Ishikawa (cell line): ENCODE measurements at regions not wholly inside any gene's neighbourhood (a gene's known extent, or its start where the extent isn't known, plus 50 kb on each side); places are given as distances from the start of the nearest gene placed in this dataset.

ENCODE experiments used
- CEBPB ChIP-seq: IDR thresholded peaks from 2 replicates; pipeline ENCODE4 v1.6.1; 2012
- CREB1 ChIP-seq: IDR thresholded peaks from 2 replicates; pipeline ENCODE4 v1.6.1; 2012; ENCODE audit warnings: low read depth
- EGR1 ChIP-seq: IDR thresholded peaks from 2 replicates; pipeline ENCODE4 v1.6.1; 2012
- EP300 ChIP-seq: IDR thresholded peaks from 2 replicates; pipeline ENCODE4 v1.6.1; 2012; ENCODE audit warnings: borderline replicate concordance
- FOXM1 ChIP-seq: IDR thresholded peaks from 2 replicates; pipeline ENCODE4 v1.6.1; 2012; ENCODE audit warnings: low read depth, borderline replicate concordance
- NFIC ChIP-seq: IDR thresholded peaks from 2 replicates; pipeline ENCODE4 v1.6.1; 2012
- RAD21 ChIP-seq: IDR thresholded peaks from 2 replicates; pipeline ENCODE4 v1.6.1; 2012; ENCODE audit warnings: low read depth
- TAF1 ChIP-seq: IDR thresholded peaks from 2 replicates; pipeline ENCODE4 v1.6.1; 2012; ENCODE audit warnings: low read depth, mild to moderate bottlenecking
- TCF12 ChIP-seq: IDR thresholded peaks from 2 replicates; pipeline ENCODE4 v1.6.1; 2012; ENCODE audit warnings: low read depth
- TEAD4 ChIP-seq: IDR thresholded peaks from 2 replicates; pipeline ENCODE4 v1.6.1; 2012
- YY1 ChIP-seq: IDR thresholded peaks from 2 replicates; pipeline ENCODE4 v1.6.1; 2012; ENCODE audit warnings: low read depth
- ZBTB7A ChIP-seq: IDR thresholded peaks from 2 replicates; pipeline ENCODE4 v1.6.1; 2012; ENCODE audit warnings: low read depth
- TF ChIP-seq, protein P1 (sequence below): IDR thresholded peaks from 2 replicates; pipeline ENCODE4 v1.6.1; 2012; ENCODE audit warnings: low read depth, mild to moderate bottlenecking
- TF ChIP-seq, protein P2 (sequence below): IDR thresholded peaks from 2 replicates; pipeline ENCODE4 v1.6.1; 2012
- TF ChIP-seq, protein P3 (sequence below): IDR thresholded peaks from 2 replicates; pipeline ENCODE4 v1.6.1; 2012

DNA sequence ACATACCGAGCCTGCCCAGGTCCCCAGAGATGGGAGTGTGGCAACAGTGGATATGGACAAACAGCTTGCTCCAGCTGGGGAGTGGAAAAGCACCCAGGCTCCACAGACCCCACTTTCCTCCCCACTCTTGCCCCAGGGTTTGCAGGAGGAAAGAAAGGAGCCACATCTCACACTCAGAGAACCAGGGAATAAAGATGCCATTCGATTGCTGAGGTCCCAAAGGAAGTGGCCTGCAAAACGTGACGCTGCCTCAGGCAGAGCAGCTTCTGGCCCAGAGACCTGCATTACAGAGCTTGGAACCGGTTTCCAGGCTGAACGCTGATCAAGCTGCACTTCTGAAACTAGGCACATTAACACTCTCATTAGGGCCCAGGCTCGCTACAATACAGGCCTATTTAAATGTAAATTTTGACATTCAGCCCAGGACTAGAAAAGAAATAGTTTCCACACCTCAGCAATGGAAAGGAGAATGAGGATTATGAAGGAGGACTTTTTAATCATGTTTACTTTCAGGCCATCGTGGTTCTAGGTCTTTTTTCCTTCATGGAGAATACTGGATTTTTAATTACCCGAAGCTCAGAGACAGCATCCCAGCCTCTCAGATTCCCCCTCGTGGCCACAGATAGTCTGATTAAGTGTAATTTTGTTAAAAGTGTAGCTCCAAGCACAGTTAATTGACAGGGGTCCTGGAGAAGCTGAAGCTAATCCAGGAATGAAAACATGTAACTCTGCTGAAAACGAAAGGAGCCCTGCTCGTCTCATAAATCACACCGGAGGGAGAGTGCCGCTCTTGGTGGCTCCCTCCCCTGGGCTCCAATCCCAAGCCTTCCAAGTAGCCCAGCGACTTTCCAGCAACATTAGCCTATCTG is 221.3 kb upstream of the RAB6C start:
- TF ChIP-seq TCF12 (no peak), NFIC (no peak), CEBPB (no peak), TAF1 (no peak), ZBTB7A (no peak), TEAD4 (no peak), FOXM1 (no peak), CREB1 (no peak), EGR1 (no peak)
- TF ChIP-seq, protein P1, sequence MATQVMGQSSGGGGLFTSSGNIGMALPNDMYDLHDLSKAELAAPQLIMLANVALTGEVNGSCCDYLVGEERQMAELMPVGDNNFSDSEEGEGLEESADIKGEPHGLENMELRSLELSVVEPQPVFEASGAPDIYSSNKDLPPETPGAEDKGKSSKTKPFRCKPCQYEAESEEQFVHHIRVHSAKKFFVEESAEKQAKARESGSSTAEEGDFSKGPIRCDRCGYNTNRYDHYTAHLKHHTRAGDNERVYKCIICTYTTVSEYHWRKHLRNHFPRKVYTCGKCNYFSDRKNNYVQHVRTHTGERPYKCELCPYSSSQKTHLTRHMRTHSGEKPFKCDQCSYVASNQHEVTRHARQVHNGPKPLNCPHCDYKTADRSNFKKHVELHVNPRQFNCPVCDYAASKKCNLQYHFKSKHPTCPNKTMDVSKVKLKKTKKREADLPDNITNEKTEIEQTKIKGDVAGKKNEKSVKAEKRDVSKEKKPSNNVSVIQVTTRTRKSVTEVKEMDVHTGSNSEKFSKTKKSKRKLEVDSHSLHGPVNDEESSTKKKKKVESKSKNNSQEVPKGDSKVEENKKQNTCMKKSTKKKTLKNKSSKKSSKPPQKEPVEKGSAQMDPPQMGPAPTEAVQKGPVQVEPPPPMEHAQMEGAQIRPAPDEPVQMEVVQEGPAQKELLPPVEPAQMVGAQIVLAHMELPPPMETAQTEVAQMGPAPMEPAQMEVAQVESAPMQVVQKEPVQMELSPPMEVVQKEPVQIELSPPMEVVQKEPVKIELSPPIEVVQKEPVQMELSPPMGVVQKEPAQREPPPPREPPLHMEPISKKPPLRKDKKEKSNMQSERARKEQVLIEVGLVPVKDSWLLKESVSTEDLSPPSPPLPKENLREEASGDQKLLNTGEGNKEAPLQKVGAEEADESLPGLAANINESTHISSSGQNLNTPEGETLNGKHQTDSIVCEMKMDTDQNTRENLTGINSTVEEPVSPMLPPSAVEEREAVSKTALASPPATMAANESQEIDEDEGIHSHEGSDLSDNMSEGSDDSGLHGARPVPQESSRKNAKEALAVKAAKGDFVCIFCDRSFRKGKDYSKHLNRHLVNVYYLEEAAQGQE, result no peak

DNA sequence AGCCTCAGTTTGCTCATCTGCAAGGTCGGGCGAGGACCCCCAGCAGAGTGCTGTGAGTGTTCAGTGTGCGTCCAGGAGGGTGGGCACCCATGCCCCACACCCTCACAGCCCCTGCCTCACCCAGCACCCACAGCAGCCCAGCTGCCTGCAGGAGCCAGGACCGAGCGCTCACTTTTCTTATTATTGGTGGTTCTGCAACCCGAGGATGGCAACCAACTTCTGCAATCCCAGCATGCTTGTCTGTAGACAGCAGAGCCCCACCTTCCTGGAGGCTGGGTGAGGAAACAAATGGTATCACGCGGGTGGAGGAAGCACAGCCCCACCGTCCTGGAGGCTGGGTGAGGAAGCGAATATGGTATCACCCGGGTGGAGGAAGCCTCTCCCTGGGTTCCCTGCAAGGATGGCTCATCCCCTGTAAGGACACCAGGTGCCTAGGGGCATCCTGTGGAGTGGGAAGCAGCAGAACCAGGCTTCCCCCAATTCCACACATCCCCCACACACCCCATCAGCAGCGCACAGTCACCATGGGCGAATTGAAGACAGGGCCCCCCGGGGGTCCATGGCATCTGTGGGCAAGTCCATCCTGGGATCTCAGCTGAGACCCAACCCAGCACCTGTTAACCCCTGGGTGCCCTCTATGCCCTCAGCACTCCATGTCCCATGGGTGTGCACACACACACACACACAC is 220.5 kb upstream of the RAB6C start:
- no peak for TF ChIP-seq TCF12
- TF ChIP-seq, protein P1, result no peak
- no peak for TF ChIP-seq CEBPB
- no peak for TF ChIP-seq EP300
- TF ChIP-seq, protein P2, sequence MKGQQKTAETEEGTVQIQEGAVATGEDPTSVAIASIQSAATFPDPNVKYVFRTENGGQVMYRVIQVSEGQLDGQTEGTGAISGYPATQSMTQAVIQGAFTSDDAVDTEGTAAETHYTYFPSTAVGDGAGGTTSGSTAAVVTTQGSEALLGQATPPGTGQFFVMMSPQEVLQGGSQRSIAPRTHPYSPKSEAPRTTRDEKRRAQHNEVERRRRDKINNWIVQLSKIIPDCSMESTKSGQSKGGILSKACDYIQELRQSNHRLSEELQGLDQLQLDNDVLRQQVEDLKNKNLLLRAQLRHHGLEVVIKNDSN, result no peak
- TF ChIP-seq TAF1, result no peak

DNA sequence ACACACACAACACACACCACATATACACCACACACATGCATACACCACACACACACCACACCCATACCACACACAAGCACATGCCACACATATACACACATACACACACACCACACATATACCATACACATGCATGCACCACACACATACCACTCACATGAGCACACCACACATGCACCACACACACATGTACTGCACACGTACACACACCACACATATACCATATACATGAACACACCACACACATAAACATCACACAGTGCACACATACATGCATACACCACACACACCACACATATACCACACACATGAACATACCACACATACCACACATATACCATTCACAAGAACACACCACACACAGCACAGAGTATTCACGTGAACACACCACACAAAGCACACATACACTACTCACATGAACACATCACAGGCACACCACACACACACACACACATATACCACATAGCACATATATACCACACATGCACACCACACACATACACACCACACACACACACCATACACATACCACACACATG is 219.9 kb upstream of the RAB6C start:
- TF ChIP-seq, protein P1, result no peak
- no peak for TF ChIP-seq FOXM1
- TF ChIP-seq CEBPB, result no peak
- TF ChIP-seq RAD21, result no peak
- no peak for TF ChIP-seq ZBTB7A
- TF ChIP-seq TCF12, result no peak
- TF ChIP-seq, protein P3, sequence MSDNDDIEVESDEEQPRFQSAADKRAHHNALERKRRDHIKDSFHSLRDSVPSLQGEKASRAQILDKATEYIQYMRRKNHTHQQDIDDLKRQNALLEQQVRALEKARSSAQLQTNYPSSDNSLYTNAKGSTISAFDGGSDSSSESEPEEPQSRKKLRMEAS, result no peak
- no peak for TF ChIP-seq EP300
- TF ChIP-seq CREB1, result no peak
- TF ChIP-seq TAF1, result no peak

DNA sequence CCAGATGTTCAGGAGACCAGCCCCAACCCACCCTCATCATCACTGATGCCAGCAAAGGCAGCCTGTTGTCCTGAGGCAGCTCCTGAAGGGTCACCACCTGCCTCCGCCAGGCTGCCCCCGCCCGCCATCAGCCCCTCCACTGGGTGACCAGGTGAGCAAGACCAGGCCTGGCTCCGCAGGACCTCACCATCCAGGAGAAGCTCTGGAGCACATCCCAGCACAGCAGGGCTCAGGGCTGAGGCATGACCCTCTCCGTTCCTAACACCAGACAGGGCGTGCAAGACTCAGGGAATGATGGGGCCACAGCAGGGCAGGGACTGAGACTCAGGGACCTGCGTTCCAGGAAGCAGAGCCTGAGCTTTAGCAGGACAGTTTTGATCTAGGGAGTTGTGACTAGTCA is 218.8 kb upstream of the RAB6C start:
- no peak for TF ChIP-seq CEBPB
- TF ChIP-seq EP300, result no peak
- TF ChIP-seq FOXM1, result no peak

DNA sequence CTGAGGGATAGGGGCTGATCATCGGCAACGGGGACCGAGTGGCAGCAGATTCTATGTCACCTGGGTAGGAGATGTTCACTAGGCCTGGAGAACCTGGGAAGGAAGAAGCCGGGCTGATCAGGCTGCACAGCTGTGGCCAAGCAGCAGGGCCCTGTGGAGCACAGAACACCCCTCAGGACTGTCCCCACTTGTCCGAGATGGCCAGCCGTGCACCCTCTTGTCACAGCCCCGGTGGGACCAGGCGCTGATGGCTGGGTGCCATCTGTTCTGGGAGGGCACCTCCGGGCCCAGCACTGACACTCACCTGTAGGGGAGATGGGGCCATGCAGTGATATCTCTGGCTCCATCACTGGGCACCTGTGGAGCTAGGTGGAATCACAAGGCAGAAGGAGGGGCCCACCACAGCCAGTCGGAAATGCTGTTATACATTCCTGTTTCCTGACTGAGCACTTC is 217.9 kb upstream of the RAB6C start:
- TF ChIP-seq EP300 (no peak), YY1 (no peak), FOXM1 (no peak), ZBTB7A (no peak), TCF12 (no peak), EGR1 (no peak), TAF1 (no peak), CREB1 (no peak), RAD21 (no peak), NFIC (no peak), CEBPB (no peak)
- TF ChIP-seq, protein P3, result no peak
- TF ChIP-seq, protein P1, result no peak
- TF ChIP-seq, protein P2, result no peak
